Bronchial epithelial cell (primary cell): ENCODE measurements at regions not wholly inside any gene's neighbourhood (a gene's known extent, or its start where the extent isn't known, plus 50 kb on each side); places are given as distances from the start of the nearest gene placed in this dataset.

Source experiments
- DNase-seq: peaks from one replicate; pipeline ENCODE4 v3.0.0-alpha.2; 2010; ENCODE audit warnings: low read depth
- FAIRE-seq: peaks from 2 replicates; lab custom pipeline; 2011; peaks lifted over from hg19 to GRCh38; lab: Jason Lieb, UNC
- H3K27me3 ChIP-seq: 2 replicates; pipeline ENCODE4 v1.5.1; 2011; ENCODE audit warnings: low read length; ENCODE audit not compliant: control insufficient read depth, insufficient read depth
- H3K36me3 ChIP-seq: 2 replicates; pipeline ENCODE4 v1.5.1; 2011; ENCODE audit warnings: low read length; ENCODE audit not compliant: control insufficient read depth, insufficient read depth
- H3K4me3 ChIP-seq: 2 replicates; pipeline ENCODE4 v1.5.1; 2011; ENCODE audit warnings: mild to moderate bottlenecking, low read depth, low read length, control low read depth
- CTCF ChIP-seq: IDR thresholded peaks from 2 replicates; pipeline ENCODE4 v1.5.1; 2011; ENCODE audit warnings: mild to moderate bottlenecking, moderate library complexity, low read length, control low read depth, inconsistent platforms; ENCODE audit not compliant: insufficient read depth, severe bottlenecking

GRCh38 chr2:65652066-65652465, 219.7 kb upstream of the SPRED2 start:
- Histone ChIP-seq H3K4me3 (no peak overlapping the region), H3K36me3 (no peaks in the 10 kb centered on the region), H3K27me3 (no peaks in the 10 kb centered on the region)
- TF ChIP-seq CTCF, result no peak
- no peak for DNase-seq
- no peak for FAIRE-seq

- H3K4me3 ChIP-seq, result no peak overlapping the region
- DNase-seq, result no peak
- no peaks in the 10 kb centered on the region for H3K36me3 ChIP-seq
- no peak for TF ChIP-seq CTCF
- H3K27me3 ChIP-seq, result no peaks in the 10 kb centered on the region
- FAIRE-seq, result no peak
Observed at GRCh38 chr2:65649811-65650589, 217.6 kb upstream of the SPRED2 start.

- no peak for DNase-seq
- FAIRE-seq, result no peak
- Histone ChIP-seq H3K36me3 (no peaks in the 10 kb centered on the region), H3K4me3 (no peak overlapping the region), H3K27me3 (no peaks in the 10 kb centered on the region)
- no peak for TF ChIP-seq CTCF
Observed at GRCh38 chr2:65647249-65647842, 214.9 kb upstream of the SPRED2 start.

GRCh38 chr2:65640793-65641103, 208.3 kb upstream of the SPRED2 start:
- TF ChIP-seq CTCF, result no peak
- no peaks in the 10 kb centered on the region for H3K36me3 ChIP-seq
- no peak for FAIRE-seq
- no peaks in the 10 kb centered on the region for H3K27me3 ChIP-seq
- H3K4me3 ChIP-seq, result no peak overlapping the region
- no peak for DNase-seq

GRCh38 chr2:65639156-65639864, 206.9 kb upstream of the SPRED2 start:
- FAIRE-seq (no peak), DNase-seq (peak; percentile 9)
- Histone ChIP-seq H3K27me3 (no peaks in the 10 kb centered on the region), H3K36me3 (no peaks in the 10 kb centered on the region), H3K4me3 (no peak overlapping the region)
- no peak for TF ChIP-seq CTCF
